Testis (tissue), 2 donors: ENCODE measurements at regions not wholly inside any gene's neighbourhood (a gene's known extent, or its start where the extent isn't known, plus 50 kb on each side); places are given as distances from the start of the nearest gene placed in this dataset.

ENCODE experiments used
- DNase-seq: peaks from one replicate; pipeline ENCODE4 v3.0.0-alpha.2; 2019
- H3K27ac ChIP-seq, 2 donors: fragments of 200-600 bp; sonication (generic); one replicate each; pipeline ENCODE4 v1.5.1; 2019
- H3K27me3 ChIP-seq: fragments of 200-600 bp; sonication (generic); one replicate; pipeline ENCODE4 v1.5.1; 2019
- H3K36me3 ChIP-seq: fragments of 200-600 bp; sonication (generic); one replicate; pipeline ENCODE4 v1.5.1; 2017; ENCODE audit warnings: low read depth; ENCODE audit errors: missing control alignments
- H3K4me1 ChIP-seq: fragments of 200-600 bp; sonication (generic); one replicate; pipeline ENCODE4 v1.5.1; 2019
- H3K4me3 ChIP-seq, 2 donors: fragments of 200-600 bp; sonication (generic); one replicate each; pipeline ENCODE4 v1.5.1; 2017 to 2019
- H3K9me3 ChIP-seq: fragments of 200-600 bp; sonication (generic); one replicate; pipeline ENCODE4 v1.5.1; 2017
- POLR2A ChIP-seq: fragments of 450-650 bp; IDR thresholded peaks from one replicate; pipeline ENCODE4 v1.6.1; 2017; ENCODE audit warnings: antibody characterized with exemption, mild to moderate bottlenecking, moderate library complexity
- WGBS, 2 donors: methylation state at CpG; one replicate each; pipeline ENCODE4 v1.1.5; 2018; 5-methylcytosine and 5-hydroxymethylcytosine counted together
- intact Hi-C: fragments of 100-400 bp; cut with DNase I; formaldehyde crosslinking; loops from one replicate; pipeline ENCODE4 v1.15.1; 2023; ENCODE audit warnings: low total_unique reads
- TF ChIP-seq, protein P1 (sequence below), 3 experiments: fragments of 450-650 bp in 2 of 3; fragments of 200-600 bp in 1 of 3; sonication (generic) in 1 of 3; IDR thresholded peaks; one replicate each; pipeline ENCODE4 v1.5.1; 2016 to 2019; ENCODE audit warnings: antibody characterized with exemption in 3 of 3, mild to moderate bottlenecking in 2 of 3, moderate library complexity in 1 of 3

DNA sequence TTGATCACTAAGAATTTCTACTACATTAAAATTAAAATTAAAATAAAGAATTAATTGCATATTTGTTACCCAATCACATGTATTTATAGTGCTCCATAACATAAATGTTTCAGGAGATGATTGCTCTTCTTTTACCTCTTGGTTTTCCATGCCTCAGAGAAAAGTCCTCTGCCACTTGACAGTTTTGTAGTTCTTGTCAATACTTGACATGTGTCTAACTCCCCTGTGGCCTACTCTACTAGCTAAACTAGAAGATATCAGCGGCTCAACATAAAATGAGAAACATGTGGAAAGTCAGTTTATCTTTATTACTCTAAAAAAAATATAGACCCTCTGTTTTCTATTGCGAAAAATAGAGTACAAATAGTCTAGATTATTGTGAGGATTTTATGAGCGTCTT, 650.6 kb upstream of the NUDT12 start:
- intact Hi-C loops: no loop called here
- Histone ChIP-seq H3K27ac (no peak overlapping the region), H3K36me3 (no peaks in the 10 kb centered on the region), H3K4me1 (no peaks in the 10 kb centered on the region), H3K4me3 (no peak overlapping the region), H3K27me3 (no peaks in the 10 kb centered on the region), H3K9me3 (no peaks in the 10 kb centered on the region)
- WGBS, 2 donors: 81 to 84% methylated on average over 3 of the region's 3 CpGs
- no peak for DNase-seq
- TF ChIP-seq, protein P1, sequence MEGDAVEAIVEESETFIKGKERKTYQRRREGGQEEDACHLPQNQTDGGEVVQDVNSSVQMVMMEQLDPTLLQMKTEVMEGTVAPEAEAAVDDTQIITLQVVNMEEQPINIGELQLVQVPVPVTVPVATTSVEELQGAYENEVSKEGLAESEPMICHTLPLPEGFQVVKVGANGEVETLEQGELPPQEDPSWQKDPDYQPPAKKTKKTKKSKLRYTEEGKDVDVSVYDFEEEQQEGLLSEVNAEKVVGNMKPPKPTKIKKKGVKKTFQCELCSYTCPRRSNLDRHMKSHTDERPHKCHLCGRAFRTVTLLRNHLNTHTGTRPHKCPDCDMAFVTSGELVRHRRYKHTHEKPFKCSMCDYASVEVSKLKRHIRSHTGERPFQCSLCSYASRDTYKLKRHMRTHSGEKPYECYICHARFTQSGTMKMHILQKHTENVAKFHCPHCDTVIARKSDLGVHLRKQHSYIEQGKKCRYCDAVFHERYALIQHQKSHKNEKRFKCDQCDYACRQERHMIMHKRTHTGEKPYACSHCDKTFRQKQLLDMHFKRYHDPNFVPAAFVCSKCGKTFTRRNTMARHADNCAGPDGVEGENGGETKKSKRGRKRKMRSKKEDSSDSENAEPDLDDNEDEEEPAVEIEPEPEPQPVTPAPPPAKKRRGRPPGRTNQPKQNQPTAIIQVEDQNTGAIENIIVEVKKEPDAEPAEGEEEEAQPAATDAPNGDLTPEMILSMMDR (IDR thresholded peaks at IDR 0.05): no peak
- no peak for TF ChIP-seq POLR2A

DNA sequence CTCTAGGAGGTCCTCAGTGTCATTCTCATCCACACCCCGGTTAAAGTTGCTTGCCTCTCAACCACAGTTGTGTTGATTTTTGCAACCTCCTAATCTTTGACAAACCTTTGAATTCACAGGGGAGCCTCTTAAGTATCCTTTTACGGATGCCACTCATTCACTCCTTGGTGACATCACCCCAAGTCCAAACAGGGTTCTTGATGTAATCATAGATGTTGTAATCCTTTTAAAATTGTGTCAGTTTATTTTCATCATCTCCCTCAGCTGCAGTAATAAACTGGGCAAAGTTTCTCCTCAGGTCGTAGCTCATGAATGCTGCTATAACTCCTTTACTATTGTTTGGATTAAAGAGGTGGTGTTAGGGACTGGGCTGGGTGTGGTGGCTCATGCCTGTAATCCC, 637.2 kb upstream of the NUDT12 start:
- no peaks in the 10 kb centered on the region for H3K4me1 ChIP-seq
- 87 to 95% methylated on average over 3 of the region's 3 CpGs for WGBS, 2 donors
- no peaks in the 10 kb centered on the region for H3K27me3 ChIP-seq
- H3K36me3 ChIP-seq: no peaks in the 10 kb centered on the region
- DNase-seq: no peak
- intact Hi-C loops: no loop called here
- H3K27ac ChIP-seq: no peak overlapping the region
- TF ChIP-seq POLR2A: no peak
- TF ChIP-seq, protein P1 (IDR thresholded peaks at IDR 0.05): no peak
- H3K4me3 ChIP-seq: no peak overlapping the region
- H3K9me3 ChIP-seq: no peaks in the 10 kb centered on the region

DNA sequence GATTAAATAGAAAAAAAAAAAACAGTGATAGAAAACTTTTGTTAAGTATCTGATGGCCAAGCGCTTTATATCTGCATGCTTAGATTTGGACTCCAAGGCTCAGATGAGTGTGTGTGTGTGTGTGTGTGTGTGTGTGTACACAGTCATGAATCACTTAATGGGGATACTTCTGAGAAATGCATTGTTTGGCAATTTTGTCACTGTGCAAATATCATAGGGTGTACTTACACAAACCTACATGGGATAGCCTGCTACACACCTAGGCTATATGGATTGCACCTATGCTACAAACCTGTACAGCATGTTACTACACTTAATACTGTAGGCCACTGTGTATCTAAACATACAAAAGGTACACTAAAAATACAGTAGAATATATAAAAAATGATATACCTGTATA, 635.6 kb upstream of the NUDT12 start:
- Histone ChIP-seq H3K4me1 (no peaks in the 10 kb centered on the region), H3K9me3 (no peaks in the 10 kb centered on the region), H3K36me3 (no peaks in the 10 kb centered on the region), H3K4me3 (no peak overlapping the region), H3K27ac (no peak overlapping the region), H3K27me3 (no peaks in the 10 kb centered on the region)
- DNase-seq: no peak
- intact Hi-C loops: no loop called here
- no peak for TF ChIP-seq POLR2A
- TF ChIP-seq, protein P1 (IDR thresholded peaks at IDR 0.05): no peak
- WGBS, 2 donors: 65 to 89% methylated on average over 1 of the region's 1 CpG

DNA sequence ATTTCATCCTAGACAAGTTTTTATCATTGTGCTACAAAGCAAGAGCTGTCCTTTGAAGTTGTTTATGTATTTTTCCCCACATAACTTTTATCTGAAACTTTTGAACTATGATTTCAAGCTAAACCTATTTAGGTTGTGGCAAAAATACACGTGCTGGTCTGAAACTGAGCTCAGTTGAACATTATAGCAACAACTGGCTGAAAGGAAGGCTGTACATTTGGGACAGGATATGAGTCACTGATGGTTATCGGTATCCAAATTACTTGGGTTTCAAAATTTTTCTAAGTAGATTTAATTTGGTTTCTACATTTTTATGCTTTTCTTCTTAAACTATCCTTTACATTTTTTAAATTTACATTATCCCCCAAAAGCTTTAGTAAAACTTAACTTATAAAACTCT, 627.3 kb upstream of the NUDT12 start:
- H3K4me1 ChIP-seq: no peaks in the 10 kb centered on the region
- no peaks in the 10 kb centered on the region for H3K9me3 ChIP-seq
- no peak overlapping the region for H3K4me3 ChIP-seq
- no peak for TF ChIP-seq POLR2A
- TF ChIP-seq, protein P1 (IDR thresholded peaks at IDR 0.05): no peak
- H3K27ac ChIP-seq: no peak overlapping the region
- intact Hi-C loops: no loop called here
- H3K36me3 ChIP-seq: no peaks in the 10 kb centered on the region
- WGBS, 2 donors: 64 to 66% methylated on average over 2 of the region's 2 CpGs
- DNase-seq: no peak
- no peaks in the 10 kb centered on the region for H3K27me3 ChIP-seq

DNA sequence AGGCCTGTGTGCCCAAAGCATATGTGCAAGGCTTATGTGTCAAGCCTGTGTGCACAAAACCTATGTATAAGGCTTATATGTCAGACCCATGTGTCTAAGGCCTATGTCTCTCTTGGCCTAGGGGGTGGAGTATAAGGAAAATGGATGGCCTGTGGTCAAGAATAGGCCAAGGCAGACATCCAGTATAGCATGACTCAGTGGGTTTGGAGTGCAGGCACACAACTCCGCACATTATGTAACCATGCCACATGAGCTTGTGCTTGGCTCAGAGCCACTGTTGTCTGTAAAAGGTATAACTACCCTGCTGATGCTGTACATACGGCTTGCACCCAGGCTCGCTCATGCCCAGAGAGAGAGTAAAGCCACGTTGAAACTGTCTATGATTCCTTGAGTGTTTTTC, 626.4 kb upstream of the NUDT12 start:
- 80 to 87% methylated on average over 3 to 4 of the region's 4 CpGs for WGBS, 2 donors
- intact Hi-C loops: no loop called here
- DNase-seq: no peak

More for the DNA sequence above, 626.4 kb upstream of the NUDT12 start:
- Histone ChIP-seq H3K4me3 (no peak overlapping the region), H3K27ac (no peak overlapping the region), H3K27me3 (no peaks in the 10 kb centered on the region), H3K36me3 (no peaks in the 10 kb centered on the region), H3K9me3 (no peaks in the 10 kb centered on the region), H3K4me1 (no peaks in the 10 kb centered on the region)
- TF ChIP-seq POLR2A: no peak
- TF ChIP-seq, protein P1 (IDR thresholded peaks at IDR 0.05): no peak
